GM18511 (cell line): ENCODE measurements at regions not wholly inside any gene's neighbourhood (a gene's known extent, or its start where the extent isn't known, plus 50 kb on each side); places are given as distances from the start of the nearest gene placed in this dataset.
"Not testable (repeated sequence)": the region's sequence is repeated elsewhere in the genome, so short reads cannot be mapped to it uniquely, and the experiment has no call there.

Source experiments
- ATAC-seq: cut with Tn5 transposase; IDR thresholded peaks from one replicate; pipeline ENCODE4 v1.9.1; 2021; ENCODE audit warnings: mild to moderate bottlenecking, moderate library complexity; ENCODE audit not compliant: unreplicated experiment

- ATAC-seq = no peak
These were observed 211.1 kb downstream of the ZNF365 start for GRCh38 chr10:62585211-62585775.

DNA sequence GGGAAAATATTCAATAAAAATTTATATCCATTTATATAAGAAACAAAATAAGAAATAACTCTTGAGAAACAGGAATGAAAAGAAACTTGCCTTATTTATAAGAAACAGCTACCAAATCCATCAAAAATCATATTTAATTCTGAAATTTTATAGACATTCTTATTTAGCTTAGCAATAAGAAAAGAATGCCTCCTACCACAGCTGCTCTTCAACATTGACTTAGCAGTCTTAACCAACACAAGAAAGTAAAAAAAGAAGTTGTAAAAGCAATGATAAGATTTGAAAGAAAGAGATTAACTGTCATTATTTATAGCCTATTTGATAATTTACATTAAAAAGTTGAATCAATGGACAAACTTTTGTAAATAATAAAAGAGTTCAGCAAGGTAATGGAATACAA is 212.8 kb downstream of the ZNF365 start:
- ATAC-seq = no peak

DNA sequence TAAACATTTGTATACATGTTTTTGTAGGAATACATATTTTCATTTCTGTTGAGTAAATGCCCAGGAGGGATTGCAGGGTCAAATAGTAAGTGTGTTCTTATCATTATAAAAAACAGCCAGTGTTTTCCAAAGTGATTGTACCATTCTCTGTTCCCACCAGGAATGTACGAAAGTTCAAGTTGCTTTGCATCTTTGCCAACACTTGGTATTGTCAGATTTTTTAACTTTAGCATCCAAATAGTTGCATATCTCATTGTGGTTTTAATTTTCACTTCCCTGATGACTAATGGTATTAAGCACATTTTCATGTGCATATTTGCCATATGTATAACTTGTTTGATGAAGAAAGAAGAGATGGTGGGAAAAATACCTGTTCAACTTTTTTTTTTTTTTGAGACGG is 213.9 kb downstream of the ZNF365 start:
- ATAC-seq = no peak

- ATAC-seq = no peak
These were observed 214.8 kb upstream of the ADO start for GRCh38 chr10:62589689-62590088.

GRCh38 chr10:62590306-62590705 is 214.2 kb upstream of the ADO start:
- ATAC-seq = no peak

DNA sequence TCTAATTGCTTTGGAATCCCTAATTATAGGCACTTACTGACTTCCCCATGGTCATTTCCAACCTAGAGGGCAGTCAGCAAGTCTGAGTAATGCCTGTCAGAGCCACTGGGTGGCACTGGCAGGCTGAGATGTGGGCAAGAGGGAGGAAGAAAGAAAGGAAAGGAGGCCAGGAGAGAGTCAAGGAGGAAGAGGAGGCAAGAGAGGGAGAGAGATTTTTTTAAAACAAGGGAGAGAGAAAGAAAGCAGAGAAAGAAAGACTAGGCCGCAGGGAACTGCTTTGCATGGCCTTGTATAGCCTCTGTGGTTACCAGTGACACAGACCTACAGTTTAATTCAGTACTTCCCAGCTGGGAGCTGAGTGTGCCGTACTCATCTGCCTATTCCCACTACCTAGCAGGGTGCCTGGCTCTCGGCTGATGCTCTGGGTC is 210.4 kb upstream of the ADO start:
- ATAC-seq = peak; percentile 81

DNA sequence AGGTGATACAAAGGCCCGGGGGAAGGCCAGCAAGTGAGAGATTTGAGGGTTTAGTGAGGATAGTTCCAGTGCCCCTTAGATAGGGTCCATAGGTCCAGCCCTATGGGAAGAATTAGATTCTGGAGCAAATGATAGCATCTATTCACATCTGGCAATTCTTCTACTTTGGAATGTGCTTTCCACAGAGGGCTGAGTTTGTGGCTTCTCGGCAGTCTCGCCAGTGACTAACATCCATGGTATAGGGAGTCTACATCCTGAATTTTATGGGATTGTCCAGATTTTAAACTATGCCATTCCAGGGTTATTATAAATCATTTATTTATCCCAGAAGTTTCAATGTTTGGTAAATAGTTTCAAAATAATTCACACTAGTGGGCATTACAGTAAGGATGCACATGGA is 207.3 kb upstream of the ADO start:
- no peak for ATAC-seq

GRCh38 chr10:62599161-62599560 is 205.4 kb upstream of the ADO start:
- ATAC-seq = no peak

- ATAC-seq = not testable (repeated sequence)
These were observed 198.0 kb upstream of the ADO start for GRCh38 chr10:62606551-62606950.

DNA sequence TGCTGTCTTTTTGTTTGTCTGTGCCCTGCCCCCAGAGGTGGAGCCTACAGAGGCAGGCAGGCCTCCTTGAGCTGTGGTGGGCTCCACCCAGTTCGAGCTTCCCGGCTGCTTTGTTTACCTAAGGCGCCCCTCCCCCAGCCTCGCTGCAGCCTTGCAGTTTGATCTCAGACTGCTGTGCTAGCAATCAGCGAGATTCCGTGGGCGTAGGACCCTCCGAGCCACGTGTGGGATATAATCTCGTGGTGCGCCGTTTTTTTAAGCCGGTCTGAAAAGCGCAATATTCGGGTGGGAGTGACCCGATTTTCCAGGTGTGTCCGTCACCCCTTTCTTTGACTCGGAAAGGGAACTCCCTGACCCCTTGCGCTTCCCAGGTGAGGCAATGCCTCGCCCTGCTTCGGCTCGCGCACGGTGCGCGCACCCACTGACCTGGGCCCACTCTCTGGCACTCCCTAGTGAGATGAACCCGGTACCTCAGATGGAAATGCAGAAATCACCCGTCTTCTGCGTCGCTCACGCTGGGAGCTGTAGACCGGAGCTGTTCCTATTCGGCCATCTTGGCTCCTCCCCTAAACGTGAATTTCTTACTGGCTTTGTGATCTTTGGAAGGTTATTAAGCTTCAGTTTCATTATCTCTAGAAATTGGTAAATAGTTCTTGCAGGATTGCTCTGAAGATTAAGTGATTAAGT is 196.2 kb upstream of the ADO start:
- ATAC-seq = not testable (repeated sequence)

GRCh38 chr10:62610649-62611229 is 193.8 kb upstream of the ADO start:
- ATAC-seq = peak; percentile 80

DNA sequence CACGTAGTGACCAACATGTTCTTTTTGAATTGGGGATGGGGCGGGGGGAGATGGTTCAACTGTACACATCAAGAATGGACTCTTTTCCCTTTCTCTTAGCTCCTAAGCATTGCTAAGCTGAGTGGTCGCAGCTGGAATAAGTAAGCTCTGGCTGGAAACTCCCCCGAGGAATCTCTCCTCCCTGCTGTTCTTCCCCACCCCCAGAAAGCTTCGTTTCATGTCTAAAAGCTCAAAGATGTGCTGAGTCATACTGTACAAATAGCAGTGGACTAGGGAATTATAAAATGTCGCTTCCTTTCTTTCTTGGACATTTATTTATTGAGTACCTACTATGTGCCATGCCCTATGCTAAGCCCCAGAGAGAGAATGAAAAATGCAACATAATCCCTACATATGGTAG is 191.1 kb upstream of the ADO start:
- no peak for ATAC-seq

GRCh38 chr10:62613859-62614258 is 190.7 kb upstream of the ADO start:
- ATAC-seq = no peak

DNA sequence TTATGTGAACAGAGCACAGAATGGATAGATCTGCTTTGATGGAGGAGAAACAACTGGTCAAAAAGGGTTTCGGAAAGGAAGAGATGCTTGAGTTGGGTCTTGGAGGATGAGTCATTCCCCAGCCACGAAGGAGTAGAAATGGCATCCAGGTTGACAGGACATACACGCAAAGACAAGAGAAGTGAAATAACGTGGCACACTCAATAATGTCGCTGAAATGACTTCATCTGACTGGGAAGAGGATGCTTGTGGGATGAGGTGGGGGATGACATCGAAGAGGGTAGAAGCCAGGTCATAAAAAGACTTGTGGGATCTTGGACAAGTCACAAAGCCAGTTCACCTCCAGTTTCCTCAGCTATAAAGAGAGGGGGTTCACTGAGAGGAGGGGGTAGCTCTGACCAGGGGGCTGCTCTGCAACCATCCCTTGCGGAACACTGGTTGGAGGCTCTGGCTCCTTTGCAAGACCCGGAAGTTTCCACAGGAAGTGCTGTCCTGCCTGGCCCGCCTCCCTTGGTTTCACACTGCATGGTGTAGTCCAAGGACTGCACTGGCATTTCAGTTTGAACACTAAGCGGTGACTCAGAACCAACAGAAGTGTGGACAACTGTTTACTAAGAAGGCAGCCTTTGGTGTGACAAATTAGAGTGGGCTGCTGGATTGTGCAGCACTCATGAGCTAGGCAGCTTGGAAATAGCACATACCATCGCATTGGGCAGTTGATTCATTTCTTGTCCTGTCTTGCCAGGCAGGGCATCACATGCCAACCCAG is 189.9 kb upstream of the ADO start:
- peak; percentile 44 for ATAC-seq

GRCh38 chr10:62616885-62617590 is 187.5 kb upstream of the ADO start:
- ATAC-seq = no peak

DNA sequence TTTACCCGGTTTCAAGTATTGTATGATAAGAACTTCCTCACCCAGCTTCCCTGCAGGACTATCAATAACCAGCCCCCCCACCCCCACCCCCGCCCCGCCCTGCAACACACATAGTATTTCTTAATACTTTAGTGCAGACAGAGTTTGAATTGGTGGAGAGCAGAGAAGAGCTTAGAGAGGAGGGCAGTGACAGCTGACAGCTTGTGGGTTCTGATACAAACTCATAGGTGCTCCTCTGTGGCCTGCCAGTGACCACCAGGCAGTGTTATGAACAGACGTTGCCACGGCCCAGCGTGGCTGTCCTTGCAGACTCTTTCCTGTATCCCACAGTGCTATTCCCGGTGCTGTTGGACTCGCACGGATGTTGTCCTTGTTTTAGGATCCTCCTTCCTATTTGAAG is 186.9 kb upstream of the ADO start:
- no peak for ATAC-seq

DNA sequence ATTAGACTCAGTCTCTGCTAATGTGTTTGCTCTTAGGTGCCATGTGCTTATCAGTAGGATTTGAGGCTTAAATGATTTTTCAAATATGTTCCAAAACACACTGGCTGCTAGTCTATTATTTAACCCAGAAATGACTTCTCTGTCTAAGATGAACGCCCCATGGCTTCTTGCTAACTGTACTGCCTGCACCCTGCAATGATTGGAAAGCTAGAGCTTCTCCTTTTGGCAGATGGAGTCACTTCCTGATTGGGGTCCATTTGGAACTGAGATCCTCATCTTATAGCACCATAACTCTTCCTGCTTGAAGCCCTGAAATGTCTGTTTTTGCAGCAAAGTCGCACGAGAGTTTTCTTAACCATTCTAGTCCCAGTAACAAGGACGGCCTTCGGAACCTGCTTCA is 186.5 kb upstream of the ADO start:
- ATAC-seq = no peak

DNA sequence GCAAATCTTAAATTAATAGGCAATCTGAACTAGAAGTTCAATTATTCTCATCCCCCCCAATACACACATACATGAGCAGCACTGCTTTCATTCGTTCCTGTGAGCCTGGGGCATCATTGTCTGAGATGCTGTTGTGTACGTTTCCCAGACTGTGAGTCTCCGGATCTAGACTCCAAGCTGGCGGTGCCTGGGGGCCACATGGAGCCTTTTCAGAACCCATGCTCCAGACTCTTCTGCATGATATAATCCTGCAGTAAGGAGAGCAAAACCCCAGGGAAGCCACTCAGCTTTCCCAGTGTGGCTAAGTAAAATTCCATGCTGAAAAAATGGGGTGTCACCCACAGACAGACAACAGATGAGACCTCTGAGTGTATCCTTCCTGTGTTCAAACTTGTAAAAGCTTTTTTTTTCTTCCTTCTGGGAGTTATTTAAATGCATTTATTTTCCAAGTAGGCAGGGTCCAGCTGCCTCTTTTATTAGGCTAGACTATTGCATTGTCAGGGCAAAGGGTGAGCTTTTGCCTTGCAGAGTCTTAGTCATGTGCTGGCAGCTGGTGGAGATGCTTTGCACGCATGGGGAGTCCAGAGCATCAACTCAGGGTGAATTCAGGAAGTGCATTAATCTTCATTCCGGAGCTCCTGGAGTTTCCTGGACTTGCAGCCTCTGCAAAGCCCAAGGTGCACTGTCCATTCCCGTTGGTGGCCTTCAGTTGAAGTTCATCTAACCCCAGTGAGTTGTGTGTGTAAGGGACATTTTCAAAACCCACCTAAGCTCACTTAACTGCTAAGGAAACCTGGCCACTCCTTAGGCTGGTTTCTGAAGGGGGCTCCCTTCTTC is 185.7 kb upstream of the ADO start:
- peak; percentile 65 for ATAC-seq

GRCh38 chr10:62619413-62619738 is 185.1 kb upstream of the ADO start:
- ATAC-seq = peak; percentile 33

GRCh38 chr10:62620491-62620890 is 184.0 kb upstream of the ADO start:
- ATAC-seq = no peak
